ENCODE measurements at regions not wholly inside any gene's neighbourhood (a gene's known extent, or its start where the extent isn't known, plus 50 kb on each side); places are given as distances from the start of the nearest gene placed in this dataset.
"Not testable (repeated sequence)": the region's sequence is repeated elsewhere in the genome, so short reads cannot be mapped to it uniquely, and the experiment has no call there.

DNA sequence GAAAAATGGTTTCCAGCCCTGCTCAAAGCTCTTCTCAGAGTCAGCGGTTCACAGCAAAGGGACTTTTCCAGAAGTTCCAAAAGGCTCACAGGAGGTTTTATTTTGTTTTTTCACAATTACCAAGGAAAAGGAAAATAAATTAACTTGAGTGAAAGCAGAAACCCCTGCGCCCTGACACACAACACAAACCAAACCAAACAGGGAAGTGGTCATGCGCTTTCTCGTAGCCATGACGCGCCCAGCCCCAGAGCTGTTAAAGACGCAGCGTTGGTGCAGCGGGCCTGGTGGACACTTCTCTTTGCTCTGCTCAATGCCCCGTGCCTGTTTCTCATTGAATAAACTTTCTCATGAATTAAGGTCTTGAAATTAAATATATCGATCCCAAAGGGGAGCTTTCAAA, 134.4 kb upstream of the LYZL2 start:
- DNase-seq (ENCODE audit: low read depth) = no peak

DNA sequence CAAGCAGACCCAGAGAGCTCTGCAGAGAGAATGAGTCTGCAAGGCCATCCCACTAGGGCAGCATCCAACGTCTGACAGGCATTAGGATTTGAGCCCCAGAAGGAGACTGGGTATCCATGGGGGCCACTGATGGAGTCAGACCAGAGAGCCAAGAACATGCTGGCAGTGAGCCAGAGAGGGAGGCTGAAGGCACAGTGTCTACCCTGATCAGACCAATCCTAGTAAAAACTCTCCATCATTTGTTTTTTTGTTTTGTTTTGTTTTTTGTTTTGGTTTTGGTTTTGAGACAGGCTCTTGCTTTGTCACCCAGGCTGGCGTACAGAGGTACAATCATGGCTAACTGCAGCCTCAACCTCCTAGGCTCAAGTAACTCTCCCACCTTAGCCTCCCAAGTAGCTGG, 133.1 kb upstream of the LYZL2 start:
- DNase-seq (ENCODE audit: low read depth) = no peak

DNA sequence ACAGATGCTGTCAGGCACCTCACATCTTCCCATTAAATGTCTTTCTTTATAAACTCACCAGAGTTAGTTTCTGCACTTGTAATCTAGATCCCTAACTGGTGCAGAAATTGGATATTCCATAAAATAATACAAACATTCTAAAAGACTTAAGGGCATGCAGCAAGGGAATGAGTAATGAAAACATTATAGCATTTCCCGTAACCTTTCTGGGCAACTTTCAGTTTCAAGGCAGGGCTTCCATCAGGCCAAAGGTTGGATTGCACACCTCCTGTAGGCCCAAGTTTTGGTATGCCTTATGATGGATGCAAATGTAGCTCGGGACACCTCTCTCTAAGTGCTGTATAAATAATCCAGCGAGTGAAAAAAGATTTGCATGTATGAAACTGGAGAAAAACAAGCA, 129.9 kb upstream of the LYZL2 start:
- DNase-seq (ENCODE audit: low read depth) = no peak

DNA sequence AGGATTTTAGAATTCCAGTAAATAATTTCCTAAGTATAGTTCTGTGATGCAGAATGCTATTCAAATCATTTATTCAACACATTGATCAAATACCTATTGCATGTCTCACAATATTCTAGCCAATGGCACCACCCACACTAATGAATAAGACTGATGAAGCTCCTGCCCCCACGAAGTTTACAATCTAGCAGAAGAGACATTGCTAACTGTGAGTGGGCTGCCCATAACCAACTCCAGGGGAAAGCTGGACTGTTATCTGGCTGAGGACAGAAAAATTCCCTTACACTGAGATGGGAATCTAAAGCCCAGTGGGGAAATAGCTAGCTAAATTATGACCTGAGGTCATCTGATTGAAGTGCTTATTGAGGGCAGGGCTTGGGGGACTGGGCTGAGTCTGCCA, 128.8 kb upstream of the LYZL2 start:
- DNase-seq (ENCODE audit: low read depth) = no peak

DNA sequence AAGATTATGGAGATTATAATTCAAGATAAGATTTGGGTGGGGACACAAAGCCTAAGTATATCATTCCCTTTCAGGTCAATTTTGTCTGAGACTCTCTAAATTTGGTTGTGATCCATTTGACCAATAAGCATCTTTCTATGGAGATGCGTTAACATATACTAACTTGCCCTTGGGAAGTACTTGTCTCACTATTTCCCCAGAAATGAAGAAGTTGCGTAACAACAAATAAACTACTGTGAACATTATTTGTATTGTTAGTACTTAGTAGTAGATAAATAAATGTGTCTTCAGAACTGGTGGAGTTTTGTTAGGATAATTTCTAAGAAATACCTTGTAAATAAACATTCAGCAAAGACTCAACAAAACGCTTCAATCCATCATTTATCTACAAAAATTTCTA, 127.3 kb upstream of the LYZL2 start:
- no peak for DNase-seq (ENCODE audit: low read depth)

DNA sequence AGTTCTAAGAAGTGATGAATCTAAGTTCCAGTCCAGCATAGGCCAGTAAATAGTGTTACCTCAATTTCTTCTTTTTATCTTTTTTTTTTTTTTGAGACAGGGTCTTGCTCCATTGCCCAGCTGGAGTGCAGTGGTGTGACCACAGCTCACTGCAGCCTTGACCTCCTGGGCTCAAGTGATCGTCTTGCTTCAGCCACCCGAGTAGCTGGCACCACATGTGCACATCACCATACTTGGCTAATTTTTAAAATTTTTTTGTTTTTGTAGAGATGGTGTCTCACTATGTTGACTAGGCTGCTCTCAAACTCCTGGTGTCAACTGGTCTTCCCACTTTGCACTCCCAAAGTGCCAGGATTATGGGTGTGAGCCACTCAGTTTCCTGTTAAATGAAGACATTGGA, 126.6 kb upstream of the LYZL2 start:
- DNase-seq (ENCODE audit: low read depth) = no peak

DNA sequence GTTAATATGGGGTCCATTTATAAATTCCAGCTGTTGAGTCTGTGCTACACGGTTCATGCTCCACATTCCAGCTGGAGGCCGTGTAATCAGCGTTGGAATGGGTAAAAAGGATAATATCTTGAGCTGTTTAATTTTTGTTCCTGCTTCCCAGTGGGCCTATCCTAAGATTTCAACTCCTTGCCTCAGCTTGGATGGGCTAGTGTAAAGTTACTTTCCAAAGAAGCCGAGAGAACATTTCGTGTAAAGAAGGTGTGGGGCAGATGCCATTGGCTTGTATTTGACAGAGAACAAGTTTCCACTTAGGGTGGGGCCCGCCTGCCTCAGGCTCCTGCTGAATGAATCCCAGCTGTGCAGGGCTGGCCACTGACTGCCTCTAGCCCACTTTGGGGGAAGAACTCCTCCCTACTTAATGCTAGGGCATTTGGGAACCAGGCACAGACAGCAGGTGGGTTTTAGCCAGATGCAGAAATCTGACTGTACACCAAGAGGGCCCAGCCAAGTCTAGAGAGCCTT, 125.9 kb upstream of the LYZL2 start:
- DNase-seq (ENCODE audit: low read depth) = no peak

DNA sequence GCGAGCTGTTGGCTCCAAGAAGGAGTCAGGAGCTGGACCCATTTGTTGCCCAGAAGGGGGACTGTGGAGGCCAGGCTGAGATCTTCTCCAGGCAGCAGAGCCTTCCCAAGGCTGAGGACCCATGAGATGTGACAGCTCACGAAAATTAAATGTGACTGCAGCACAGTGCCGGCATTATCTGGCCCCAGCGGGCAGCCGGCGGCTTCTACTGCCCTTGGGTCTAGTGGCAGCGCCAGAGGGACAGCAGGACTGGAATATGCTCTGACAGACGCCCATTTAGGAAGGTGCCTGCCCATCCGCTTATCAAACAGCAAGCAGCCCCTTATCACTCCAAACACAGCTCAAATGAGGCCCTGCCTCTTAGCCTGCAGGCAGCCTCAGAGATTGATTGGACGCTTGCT, 122.9 kb upstream of the LYZL2 start:
- no peak for DNase-seq (ENCODE audit: low read depth)

DNA sequence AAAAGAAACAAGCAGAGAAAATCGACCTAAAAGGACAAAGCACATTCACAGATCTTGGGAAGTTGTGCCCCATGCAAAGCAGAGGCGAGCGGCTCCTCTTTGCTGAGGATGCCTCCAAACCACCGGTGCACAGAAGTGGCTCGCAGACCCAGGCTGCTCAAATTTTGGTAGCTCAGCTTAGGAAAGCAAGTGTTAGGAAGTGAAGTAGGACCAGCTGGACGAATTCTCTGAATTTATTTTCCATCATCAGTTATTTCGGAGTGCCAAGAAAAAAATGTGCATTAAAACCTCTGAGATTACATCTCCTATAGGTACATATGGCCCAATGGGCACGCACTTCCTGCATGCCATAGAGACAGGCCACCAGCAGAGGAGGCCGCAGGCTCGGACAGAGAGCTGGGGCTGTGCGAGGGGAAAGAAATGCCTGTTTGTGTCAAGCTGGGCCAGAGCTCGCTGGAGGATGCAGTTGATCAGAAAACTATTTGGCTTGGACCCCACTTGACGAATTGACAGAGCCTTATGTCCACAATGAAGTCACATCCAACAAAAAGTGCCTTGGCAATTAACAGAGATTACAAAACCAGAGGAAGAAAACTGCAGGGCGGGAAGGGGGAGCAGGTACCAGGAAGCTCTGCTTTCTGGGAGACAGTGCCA, 122.3 kb upstream of the LYZL2 start:
- DNase-seq (ENCODE audit: low read depth) = peak; percentile 42

DNA sequence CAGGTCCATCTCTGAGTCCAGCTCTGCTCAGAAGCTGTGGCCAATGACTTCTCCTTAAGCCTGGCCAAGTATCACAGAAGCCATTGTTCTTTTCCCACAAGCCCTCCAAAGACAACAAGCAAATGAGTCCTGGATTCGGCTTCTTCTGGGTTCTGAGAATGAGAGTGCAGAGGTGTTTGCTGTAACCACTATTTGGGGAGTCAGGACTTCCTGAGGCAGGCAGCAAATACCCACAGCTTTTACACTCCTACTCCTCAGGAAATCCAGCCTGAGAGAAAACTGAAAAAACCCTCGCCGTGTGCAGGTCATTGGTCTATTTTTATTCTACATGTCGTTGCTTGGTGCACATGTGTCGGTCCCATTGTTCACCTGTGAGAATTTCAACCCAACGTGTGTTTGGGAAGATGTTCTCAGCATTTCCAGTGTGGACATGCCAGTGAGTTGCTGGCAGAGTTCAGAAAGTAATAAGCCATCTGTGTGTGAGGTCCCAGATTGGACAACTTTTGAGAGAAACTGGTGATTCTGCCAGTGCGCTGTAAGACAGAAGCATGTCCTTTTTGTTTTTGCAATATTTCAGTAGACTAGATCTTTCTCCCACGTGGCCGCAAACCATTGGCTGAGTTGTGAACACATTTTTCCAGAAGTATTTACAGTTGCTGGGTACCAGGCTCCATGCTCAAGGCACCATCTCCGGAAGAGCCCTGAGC, 121.6 kb upstream of the LYZL2 start:
- DNase-seq (ENCODE audit: low read depth) = no peak

DNA sequence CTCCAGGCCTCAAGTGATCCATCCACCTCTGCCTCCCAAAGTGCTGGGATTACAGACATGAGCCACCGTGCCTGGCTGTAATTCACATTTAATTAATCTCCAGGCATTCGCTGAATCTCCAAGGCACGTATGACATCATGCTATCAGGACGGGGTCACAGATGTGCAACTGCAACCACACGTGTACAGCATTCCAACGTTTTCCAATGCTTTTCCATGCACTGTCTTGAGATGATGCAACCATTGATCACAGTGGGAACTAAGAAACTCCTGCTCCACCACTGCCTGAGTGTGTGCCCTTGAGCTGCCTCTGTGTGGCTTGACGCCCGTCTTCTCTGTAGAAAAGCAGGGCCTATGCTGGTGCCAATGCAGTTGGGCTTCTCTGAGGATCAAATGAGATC, 119.8 kb upstream of the LYZL2 start:
- DNase-seq (ENCODE audit: low read depth) = no peak

DNA sequence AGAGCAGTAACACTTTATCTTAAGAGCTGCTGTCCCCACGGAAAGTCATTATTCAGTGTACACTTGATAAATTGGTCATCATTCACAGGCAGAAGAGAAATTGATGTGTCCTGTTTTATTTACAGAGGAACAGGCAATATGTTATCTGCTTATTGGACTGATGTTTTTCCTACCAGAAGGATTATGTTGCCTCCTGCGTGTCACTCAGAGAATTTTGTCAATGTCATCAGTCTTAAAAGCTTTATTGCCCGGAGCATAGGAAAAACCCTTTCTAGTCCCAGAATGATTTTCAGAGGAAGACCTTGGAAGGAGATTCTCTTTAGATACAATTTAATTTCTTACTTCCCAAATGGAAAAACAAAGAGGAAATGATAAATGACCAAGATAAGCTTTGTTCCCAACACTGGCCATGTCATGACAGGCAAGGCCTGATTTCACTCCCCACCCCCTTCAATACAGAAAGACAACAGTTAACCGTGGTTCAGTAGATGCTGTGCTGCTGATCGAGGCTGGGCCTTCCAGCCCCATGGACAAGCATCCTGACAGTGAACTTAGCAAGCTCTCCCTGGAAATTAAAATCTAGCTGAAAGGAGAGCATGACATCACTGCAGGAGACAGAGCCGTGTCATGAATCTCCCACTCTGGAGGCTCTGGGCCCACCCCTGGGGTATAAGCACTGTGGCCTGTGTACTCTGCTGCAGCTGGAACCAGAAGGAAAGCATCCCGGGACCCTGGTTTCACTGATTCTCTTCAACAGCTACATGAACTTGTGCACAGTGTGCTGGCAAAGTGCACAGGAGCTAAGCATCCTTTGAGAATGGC, 118.8 kb upstream of the LYZL2 start:
- DNase-seq (ENCODE audit: low read depth) = no peak

DNA sequence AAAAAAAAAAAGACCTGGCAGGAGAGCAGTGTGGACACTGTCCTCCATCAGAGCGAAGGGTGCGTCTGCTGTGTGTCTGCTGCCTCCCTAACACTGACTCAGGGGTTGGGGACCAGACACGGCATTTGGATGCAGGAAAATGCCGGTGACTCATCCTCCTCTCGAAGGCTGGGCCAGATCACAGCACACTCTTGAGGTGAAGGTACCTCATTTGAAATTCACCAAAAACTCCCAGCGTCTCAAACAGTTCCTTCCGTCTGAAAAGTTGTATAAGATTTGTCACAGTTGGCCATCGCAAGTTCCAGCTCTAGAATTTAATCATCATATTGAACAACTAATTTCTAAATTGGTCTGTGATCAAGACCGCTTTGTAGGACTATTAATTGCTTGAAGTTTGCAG, 118.1 kb upstream of the LYZL2 start:
- no peak for DNase-seq (ENCODE audit: low read depth)

DNA sequence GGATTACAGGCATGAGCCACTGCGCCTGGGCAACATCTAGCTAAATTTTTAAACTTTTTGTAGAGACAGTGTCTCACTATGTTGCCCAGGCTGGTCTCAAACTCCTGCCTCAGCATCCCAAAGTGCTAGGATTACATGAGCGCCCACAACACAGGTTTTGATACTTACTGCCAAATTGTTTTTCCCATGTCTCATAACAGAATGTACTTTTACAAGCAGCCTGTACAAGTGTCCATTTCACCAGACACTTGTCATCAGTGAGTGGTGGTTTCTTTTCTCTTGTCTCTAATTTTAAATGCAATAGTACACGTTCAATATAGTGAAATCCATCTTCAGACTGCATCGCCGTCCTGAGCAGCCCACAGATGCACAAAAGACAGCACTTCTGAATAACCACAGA, 116.4 kb upstream of the LYZL2 start:
- DNase-seq (ENCODE audit: low read depth) = no peak

DNA sequence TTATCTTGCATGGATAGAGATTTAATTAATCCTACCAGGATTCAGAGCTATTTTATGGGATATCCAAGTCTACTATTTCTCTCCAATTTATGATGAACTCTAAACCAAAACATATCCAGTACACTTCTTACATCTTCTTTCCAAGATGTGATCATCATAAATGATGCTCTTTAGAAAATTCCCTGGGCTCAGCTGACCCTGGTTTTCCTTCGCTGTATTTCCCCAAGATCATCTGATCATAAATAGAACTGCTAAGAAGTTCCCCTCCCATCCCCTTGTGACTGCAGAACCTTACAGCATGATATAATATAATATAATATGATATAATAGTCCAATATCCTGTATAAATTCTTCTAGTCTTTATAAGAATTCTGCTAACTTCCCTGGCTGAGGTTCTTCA, 114.6 kb upstream of the LYZL2 start:
- no peak for DNase-seq (ENCODE audit: low read depth)

DNA sequence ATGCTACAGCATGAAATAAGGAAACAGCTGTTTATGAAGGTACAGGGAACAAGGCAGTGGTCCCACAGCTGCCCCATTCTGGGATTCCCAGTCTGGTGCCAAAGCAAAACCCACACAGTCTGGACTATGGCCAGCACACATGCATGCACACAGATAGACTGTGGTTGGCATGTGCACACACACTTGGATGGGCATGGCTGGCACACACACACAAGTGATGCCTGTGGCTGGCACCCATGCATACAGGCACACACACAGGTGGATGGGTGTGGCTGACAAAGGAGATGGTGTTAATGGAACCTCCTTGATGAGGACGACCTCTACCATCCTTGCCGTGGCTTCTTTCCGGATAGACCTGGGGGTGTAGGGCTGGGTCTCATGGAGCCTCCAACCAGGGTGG, 114.0 kb upstream of the LYZL2 start:
- no peak for DNase-seq (ENCODE audit: low read depth)

DNA sequence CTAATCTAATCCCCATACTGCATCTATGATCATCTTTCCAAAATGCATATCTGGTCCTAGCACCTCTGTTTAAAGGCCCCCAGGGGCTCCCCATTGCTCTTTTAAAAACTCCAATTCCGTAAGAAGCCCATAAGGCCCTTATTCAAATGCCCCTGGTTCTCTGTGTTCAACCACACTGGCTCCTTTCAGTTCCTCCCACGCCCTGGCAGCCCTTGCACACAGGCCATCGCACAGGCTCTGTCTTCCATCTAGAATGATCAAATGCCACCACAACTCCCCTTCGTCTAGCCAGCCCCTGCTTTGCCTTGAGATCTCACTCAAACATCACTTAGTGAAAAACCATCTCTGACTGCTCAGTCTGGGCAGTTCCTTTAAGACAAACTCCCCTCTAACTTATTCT, 112.9 kb upstream of the LYZL2 start:
- no peak for DNase-seq (ENCODE audit: low read depth)

DNA sequence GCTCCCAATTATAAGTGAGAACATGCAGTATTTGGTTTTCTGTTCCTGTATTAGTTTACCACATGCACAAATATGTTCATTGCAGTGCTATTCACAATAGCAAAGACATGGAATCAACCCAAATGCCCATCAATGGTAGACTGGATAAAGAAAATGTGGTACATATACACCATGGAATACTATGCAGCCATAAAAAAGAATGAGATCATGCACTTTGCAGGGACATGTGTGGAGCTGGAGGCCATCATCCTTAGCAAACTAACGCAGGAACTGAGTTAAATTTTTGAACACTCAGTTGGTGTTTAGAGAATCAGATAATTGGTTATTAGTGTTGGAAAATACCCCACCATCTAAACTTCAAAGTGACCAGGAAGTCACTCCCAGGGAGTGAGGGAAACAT, 111.2 kb upstream of the LYZL2 start:
- not testable (repeated sequence) for DNase-seq (ENCODE audit: low read depth)

DNA sequence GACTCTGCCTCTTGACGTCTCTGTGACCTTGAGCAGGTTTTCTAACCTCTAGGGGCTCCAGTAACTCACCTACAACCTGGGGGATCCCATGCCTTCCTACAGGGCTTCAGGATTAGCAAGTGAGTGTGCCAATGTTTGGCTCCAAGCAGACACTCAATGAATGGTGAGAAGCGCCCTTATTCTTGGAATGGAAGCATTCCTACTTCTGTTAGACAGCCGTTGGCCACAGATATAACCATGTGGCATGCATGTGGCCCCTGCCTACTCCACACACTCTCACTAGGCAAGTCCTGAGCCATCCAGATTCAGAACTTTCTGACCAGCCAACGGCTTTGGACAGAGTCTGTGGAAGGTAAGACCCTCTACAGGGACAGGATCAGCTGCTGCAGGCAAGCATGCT, 108.9 kb upstream of the LYZL2 start:
- no peak for DNase-seq (ENCODE audit: low read depth)

DNA sequence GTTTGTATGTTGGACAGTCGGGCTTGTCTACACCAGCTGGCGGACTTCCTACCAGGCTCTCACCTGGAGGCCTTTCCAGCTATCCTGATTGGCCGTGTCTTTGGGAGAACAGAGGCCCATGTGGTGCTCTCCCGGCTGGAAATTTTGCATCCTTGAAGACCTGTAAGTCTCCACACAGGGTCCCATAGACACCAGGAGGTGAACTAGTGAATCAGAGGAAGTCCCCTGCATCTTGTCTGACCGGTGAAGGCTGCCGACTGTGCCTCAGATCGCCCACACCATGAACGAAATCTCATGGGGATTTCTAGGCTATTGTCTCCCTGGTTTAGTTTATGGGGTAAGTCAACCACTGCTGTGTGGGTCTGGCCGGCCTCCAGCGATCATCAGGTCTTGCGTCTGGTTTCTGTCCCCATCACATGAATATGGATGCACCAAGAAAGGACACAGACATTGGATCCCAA, 108.4 kb upstream of the LYZL2 start:
- no peak for DNase-seq (ENCODE audit: low read depth)

DNA sequence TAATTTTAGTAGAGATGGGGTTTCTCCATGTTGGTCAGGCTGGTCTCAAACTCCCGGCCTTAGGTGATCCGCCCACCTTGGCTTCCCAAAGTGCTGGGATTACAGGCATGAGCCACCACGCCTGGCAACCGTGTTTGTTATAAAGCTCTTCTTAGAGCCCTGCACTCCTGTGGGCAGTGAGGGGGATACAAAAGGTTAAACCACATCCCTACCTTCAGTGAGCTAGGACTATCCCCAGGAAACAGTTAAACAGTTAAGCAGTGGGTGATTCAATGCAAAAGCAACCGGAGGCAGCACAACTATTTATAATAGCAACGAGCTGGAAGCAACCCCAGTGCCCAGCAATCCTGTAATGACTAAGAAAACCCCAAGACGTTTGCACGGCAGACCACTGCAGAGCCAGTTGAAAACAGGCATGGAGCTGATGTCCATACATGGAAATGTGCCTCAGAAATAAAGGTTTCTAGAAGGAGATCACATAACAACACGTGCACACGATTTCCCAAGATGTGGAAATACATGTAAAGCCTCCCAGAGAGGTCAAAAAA, 107.2 kb upstream of the LYZL2 start:
- no peak for DNase-seq (ENCODE audit: low read depth)

DNA sequence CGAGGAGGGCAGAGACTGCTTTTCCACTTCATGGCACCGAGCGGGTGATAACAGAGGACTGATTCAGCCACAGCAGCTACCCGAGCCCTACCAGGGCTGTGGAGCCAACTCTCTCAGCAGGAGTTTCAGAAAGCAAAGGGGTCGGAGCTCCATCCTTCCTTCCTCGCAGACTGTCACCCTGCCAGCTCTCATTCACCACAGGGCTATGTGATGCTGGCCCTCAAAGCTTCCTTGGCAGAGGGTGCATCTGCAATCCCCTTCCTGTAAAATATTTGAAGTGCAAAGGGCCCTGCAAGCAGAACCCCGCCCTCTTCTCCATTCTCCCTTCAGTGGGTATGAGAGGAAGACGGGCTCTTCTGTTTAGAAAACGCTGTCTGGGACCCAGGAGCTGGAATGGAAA, 105.3 kb upstream of the LYZL2 start:
- no peak for DNase-seq (ENCODE audit: low read depth)

DNA sequence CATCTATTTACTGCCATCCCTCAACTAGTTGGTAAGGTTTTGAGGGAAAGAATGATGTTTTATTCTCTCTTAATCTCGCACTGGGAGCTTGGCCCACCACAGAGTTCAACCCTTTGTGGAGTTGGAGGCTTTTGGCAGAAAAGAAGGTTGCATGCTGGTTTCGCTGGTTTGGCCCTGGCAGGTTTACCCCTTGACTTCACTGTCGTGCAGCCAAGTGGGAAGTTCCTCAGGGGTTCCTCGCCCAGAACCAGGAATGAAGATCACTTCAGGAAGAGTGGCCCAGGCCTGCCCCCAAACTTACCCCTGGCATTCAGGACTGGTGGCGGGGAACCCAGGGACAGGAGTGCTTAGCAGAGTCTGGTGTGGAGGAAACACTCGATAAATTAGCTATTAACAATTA, 103.1 kb upstream of the LYZL2 start:
- DNase-seq (ENCODE audit: low read depth) = no peak

Measured in T follicular helper cell (primary cell).